B cell (primary cell): ENCODE measurements at regions not wholly inside any gene's neighbourhood (a gene's known extent, or its start where the extent isn't known, plus 50 kb on each side); places are given as distances from the start of the nearest gene placed in this dataset.

Experiments used
- EZH2 ChIP-seq: IDR thresholded peaks from 2 replicates; pipeline ENCODE4 v1.6.1; 2012; ENCODE audit warnings: borderline replicate concordance, low read depth, mild to moderate bottlenecking, moderate library complexity, low read length; ENCODE audit not compliant: insufficient read depth, poor library complexity, severe bottlenecking
- TF ChIP-seq, protein P1 (sequence below): fragments of 200-600 bp; IDR thresholded peaks from one replicate; pipeline ENCODE4 v1.8.0; 2022; ENCODE audit warnings: antibody characterized with exemption, mild to moderate bottlenecking

DNA sequence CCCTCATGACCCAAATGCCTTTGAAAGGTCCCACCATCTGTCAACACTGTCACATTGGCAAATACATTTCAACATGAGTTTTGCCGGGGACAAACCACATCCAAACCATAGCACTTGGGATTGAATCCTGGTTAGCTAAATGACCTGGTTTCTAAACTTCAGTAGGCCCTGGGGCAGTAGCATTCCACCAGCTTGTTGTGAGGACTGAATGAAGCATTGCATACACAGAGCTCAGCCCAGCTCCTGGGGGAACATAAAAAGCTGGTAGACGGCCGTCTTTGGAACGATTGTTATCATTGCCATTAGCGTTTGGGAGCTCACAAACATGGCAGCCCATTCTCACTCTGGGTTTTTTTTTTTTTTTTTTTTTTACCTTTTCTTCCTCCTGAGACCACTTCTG lies 57.5 kb upstream of the CXCR4 start:
- TF ChIP-seq, protein P1, sequence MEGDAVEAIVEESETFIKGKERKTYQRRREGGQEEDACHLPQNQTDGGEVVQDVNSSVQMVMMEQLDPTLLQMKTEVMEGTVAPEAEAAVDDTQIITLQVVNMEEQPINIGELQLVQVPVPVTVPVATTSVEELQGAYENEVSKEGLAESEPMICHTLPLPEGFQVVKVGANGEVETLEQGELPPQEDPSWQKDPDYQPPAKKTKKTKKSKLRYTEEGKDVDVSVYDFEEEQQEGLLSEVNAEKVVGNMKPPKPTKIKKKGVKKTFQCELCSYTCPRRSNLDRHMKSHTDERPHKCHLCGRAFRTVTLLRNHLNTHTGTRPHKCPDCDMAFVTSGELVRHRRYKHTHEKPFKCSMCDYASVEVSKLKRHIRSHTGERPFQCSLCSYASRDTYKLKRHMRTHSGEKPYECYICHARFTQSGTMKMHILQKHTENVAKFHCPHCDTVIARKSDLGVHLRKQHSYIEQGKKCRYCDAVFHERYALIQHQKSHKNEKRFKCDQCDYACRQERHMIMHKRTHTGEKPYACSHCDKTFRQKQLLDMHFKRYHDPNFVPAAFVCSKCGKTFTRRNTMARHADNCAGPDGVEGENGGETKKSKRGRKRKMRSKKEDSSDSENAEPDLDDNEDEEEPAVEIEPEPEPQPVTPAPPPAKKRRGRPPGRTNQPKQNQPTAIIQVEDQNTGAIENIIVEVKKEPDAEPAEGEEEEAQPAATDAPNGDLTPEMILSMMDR, result no peak
- TF ChIP-seq EZH2, result no peak
